Renal cortical epithelial cell (primary cell): ENCODE measurements at regions not wholly inside any gene's neighbourhood (a gene's known extent, or its start where the extent isn't known, plus 50 kb on each side); places are given as distances from the start of the nearest gene placed in this dataset.

Experiments
- DNase-seq: peaks from one replicate; pipeline ENCODE4 v3.0.0-alpha.2; 2011; ENCODE audit warnings: low read depth

- DNase-seq = no peak
Observed at GRCh38 chr14:94960285-94961001, 190.5 kb upstream of the GSC start.

GRCh38 chr14:94953541-94954260 lies 183.8 kb upstream of the GSC start:
- no peak for DNase-seq

- no peak for DNase-seq
Observed at GRCh38 chr14:94952097-94952496, 182.2 kb upstream of the GSC start.

GRCh38 chr14:94946244-94946643 lies 176.3 kb upstream of the GSC start:
- no peak for DNase-seq

- DNase-seq = no peak
Observed at GRCh38 chr14:94945615-94946014, 175.7 kb upstream of the GSC start.

- no peak for DNase-seq
Observed at GRCh38 chr14:94944636-94945258, 174.8 kb upstream of the GSC start.

- no peak for DNase-seq
Observed at GRCh38 chr14:94942601-94943000, 172.7 kb upstream of the GSC start.

- DNase-seq = no peak
Observed at GRCh38 chr14:94941311-94941710, 171.4 kb upstream of the GSC start.

- no peak for DNase-seq
Observed at GRCh38 chr14:94940263-94940993, 170.5 kb upstream of the GSC start.

- DNase-seq = no peak
Observed at GRCh38 chr14:94938016-94938415, 168.1 kb upstream of the GSC start.

- no peak for DNase-seq
Observed at GRCh38 chr14:94936901-94937685, 167.2 kb upstream of the GSC start.

- DNase-seq = peak; percentile 4
Observed at GRCh38 chr14:94936401-94936892, 166.5 kb upstream of the GSC start.

GRCh38 chr14:94935706-94936300 lies 165.9 kb upstream of the GSC start:
- no peak for DNase-seq

GRCh38 chr14:94934276-94934810 lies 164.4 kb upstream of the GSC start:
- DNase-seq = no peak

GRCh38 chr14:94933486-94933885 lies 163.6 kb upstream of the GSC start:
- DNase-seq = no peak

GRCh38 chr14:94932589-94932988 lies 162.7 kb upstream of the GSC start:
- no peak for DNase-seq

GRCh38 chr14:94930690-94931089 lies 160.8 kb upstream of the GSC start:
- no peak for DNase-seq

- DNase-seq = no peak
Observed at GRCh38 chr14:94929354-94929753, 159.4 kb upstream of the GSC start.

- DNase-seq = no peak
Observed at GRCh38 chr14:94926176-94926575, 156.3 kb upstream of the GSC start.

- no peak for DNase-seq
Observed at GRCh38 chr14:94925416-94926173, 155.7 kb upstream of the GSC start.
